Esophagus muscularis mucosa (tissue), 4 donors: ENCODE measurements at regions not wholly inside any gene's neighbourhood (a gene's known extent, or its start where the extent isn't known, plus 50 kb on each side); places are given as distances from the start of the nearest gene placed in this dataset.

Experiments
- DNase-seq: peaks from one replicate; pipeline ENCODE4 v3.0.0-alpha.2; 2017; ENCODE audit errors: extremely low spot score
- H3K27ac ChIP-seq, 4 donors: fragments of 200-600 bp; sonication (generic); replicated peaks in 1 of 4; 1 replicate in 3 of 4; 2 replicates in 1 of 4; pipeline ENCODE4 v1.5.1; 2016 to 2019; ENCODE audit warnings: mild to moderate bottlenecking in 1 of 4
- H3K27me3 ChIP-seq, 4 donors: fragments of 200-600 bp; sonication (generic); one replicate each; pipeline versions ENCODE4 v1.5.1 to v1.6.0; 2016 to 2019
- H3K36me3 ChIP-seq, 4 donors: fragments of 200-600 bp; sonication (generic); one replicate each; pipeline ENCODE4 v1.5.1; 2016 to 2019
- H3K4me1 ChIP-seq, 4 donors: fragments of 200-600 bp; sonication (generic); one replicate each; pipeline ENCODE4 v1.5.1; 2016 to 2019
- H3K4me3 ChIP-seq, 4 donors: fragments of 200-600 bp; sonication (generic); 1 replicate in 2 of 4; 2 replicates in 2 of 4; pipeline ENCODE4 v1.5.1; 2016 to 2019; ENCODE audit warnings: mild to moderate bottlenecking in 4 of 4, moderate library complexity in 1 of 4
- H3K9me3 ChIP-seq, 4 donors: fragments of 200-600 bp; sonication (generic); 1 replicate in 3 of 4; 2 replicates in 1 of 4; pipeline ENCODE4 v1.5.1; 2016 to 2019
- EP300 ChIP-seq: sonication (generic); formaldehyde crosslinking; IDR thresholded peaks from one replicate; pipeline ENCODE4 v1.6.1; 2017; ENCODE audit warnings: antibody characterized with exemption
- POLR2A ChIP-seq: fragments of 450-650 bp; IDR thresholded peaks from one replicate; pipeline ENCODE4 v1.6.1; 2017; ENCODE audit warnings: antibody characterized with exemption, moderate library complexity, mild to moderate bottlenecking, low read depth
- POLR2AphosphoS5 ChIP-seq, 2 donors: sonication (generic); formaldehyde crosslinking; IDR thresholded peaks; one replicate each; pipeline ENCODE4 v1.6.1; 2017; ENCODE audit warnings: antibody characterized with exemption in 2 of 2
- WGBS: methylation state at CpG from one replicate; pipeline ENCODE4 v1.1.5; 2018; 5-methylcytosine and 5-hydroxymethylcytosine counted together
- intact Hi-C: fragments of 100-400 bp; cut with DNase I; formaldehyde crosslinking; loops from one replicate; pipeline ENCODE4 v1.15.1; 2023
- TF ChIP-seq, protein P1 (sequence below), 3 experiments: fragments of 200-600 bp in 2 of 3; fragments of 450-650 bp in 1 of 3; sonication (generic) in 2 of 3; IDR thresholded peaks; one replicate each; pipeline ENCODE4 v1.5.1; 2017 to 2019; ENCODE audit warnings: antibody characterized with exemption in 3 of 3, mild to moderate bottlenecking in 2 of 3, moderate library complexity in 1 of 3

DNA sequence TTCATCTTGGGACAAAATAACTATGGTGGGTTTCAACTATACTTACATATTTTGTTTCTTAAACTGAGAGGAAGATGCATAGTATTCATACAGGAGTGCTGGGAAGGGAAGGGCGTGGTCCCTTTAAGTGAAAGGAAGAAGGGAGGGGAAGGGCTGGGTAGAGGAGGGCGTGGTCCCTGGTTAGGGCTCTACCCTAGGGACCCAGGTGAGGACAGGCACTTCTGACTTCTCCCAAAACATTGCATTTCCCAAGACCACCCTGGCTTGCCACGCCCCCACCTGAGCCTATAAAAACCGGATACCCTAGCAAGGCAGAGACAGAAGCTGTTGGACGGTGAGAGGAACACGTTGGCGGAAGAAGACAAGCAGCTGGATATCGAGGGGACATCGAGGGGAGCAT, 157.6 kb upstream of the PLXNA4 start:
- TF ChIP-seq EP300 = no peak
- TF ChIP-seq, protein P1, sequence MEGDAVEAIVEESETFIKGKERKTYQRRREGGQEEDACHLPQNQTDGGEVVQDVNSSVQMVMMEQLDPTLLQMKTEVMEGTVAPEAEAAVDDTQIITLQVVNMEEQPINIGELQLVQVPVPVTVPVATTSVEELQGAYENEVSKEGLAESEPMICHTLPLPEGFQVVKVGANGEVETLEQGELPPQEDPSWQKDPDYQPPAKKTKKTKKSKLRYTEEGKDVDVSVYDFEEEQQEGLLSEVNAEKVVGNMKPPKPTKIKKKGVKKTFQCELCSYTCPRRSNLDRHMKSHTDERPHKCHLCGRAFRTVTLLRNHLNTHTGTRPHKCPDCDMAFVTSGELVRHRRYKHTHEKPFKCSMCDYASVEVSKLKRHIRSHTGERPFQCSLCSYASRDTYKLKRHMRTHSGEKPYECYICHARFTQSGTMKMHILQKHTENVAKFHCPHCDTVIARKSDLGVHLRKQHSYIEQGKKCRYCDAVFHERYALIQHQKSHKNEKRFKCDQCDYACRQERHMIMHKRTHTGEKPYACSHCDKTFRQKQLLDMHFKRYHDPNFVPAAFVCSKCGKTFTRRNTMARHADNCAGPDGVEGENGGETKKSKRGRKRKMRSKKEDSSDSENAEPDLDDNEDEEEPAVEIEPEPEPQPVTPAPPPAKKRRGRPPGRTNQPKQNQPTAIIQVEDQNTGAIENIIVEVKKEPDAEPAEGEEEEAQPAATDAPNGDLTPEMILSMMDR (IDR thresholded peaks at IDR 0.05) = no peak
- TF ChIP-seq POLR2A = no peak
- TF ChIP-seq POLR2AphosphoS5 (IDR thresholded peaks at IDR 0.05) = no peak
- DNase-seq = no peak
- Histone ChIP-seq H3K27me3 (no peaks in the 10 kb centered on the region), H3K4me3 (no peak overlapping the region), H3K4me1 (peaks cover 0 to 14% (median 6%) of the 10 kb centered on the region in 4 donors), H3K9me3 (no peaks in the 10 kb centered on the region), H3K36me3 (no peaks in the 10 kb centered on the region), H3K27ac (no peak overlapping the region)
- 84% methylated on average over 9 of the region's 9 CpGs for WGBS
- intact Hi-C loops = no loop called here

DNA sequence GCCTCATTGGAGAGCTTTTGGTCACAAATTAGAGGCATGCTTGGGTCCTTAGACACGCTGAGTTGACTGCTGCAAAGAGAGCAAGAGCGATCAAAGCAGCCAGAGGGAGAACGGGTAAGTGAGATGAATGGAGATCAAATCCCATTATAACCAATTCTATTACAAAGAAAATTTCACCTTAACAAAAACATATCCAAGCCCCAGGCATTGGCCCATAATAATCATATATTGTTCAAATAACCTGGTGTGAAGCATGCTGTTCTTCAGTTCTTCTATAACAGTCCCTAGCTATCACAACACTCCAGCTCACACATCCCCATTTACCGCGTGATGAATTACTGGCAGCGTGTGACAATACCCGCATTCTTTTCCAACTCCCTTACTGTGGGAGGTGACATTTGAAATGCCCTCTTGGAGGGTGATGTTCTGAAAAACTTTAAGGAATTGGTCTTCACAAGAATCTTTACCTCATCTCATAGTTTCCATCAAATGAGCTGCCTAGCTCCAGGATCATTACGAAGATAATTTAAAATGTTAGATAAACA, 156.1 kb upstream of the PLXNA4 start:
- H3K27ac ChIP-seq = no peak overlapping the region
- intact Hi-C loops = no loop called here
- 80% methylated on average over 8 of the region's 8 CpGs for WGBS
- no peaks in the 10 kb centered on the region for H3K27me3 ChIP-seq
- no peaks in the 10 kb centered on the region for H3K9me3 ChIP-seq
- no peak for DNase-seq
- peaks cover 0 to 14% (median 6%) of the 10 kb centered on the region in 4 donors for H3K4me1 ChIP-seq
- no peaks in the 10 kb centered on the region for H3K36me3 ChIP-seq
- H3K4me3 ChIP-seq = no peak overlapping the region
- TF ChIP-seq, protein P1 (IDR thresholded peaks at IDR 0.05) = no peak
- no peak for TF ChIP-seq EP300
- TF ChIP-seq POLR2AphosphoS5 (IDR thresholded peaks at IDR 0.05) = no peak
- no peak for TF ChIP-seq POLR2A

DNA sequence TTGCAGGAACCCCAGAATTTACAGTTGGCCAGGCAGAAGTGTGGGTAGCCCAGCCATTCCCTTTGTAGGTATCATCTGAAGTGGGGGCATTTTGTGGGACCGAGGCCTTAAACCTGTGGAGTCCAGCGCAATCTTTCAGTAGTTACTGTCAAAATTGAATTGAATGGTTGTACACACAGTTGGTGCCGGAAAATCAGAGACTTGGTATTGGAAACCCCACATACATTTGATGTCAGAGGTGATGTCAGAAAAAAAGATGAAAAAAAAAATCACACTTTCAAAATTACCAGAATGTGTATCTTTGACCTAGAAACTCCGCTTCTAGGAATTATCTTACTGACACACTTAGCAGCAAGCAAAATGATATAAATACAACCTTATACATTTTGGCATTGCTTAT, 153.8 kb upstream of the PLXNA4 start:
- TF ChIP-seq EP300 = no peak
- TF ChIP-seq POLR2A = no peak
- TF ChIP-seq, protein P1 (IDR thresholded peaks at IDR 0.05) = no peak
- no peak for TF ChIP-seq POLR2AphosphoS5 (IDR thresholded peaks at IDR 0.05)
- Histone ChIP-seq H3K4me3 (no peak overlapping the region), H3K27ac (no peak overlapping the region), H3K4me1 (peaks cover 0 to 14% (median 6%) of the 10 kb centered on the region in 4 donors), H3K9me3 (no peaks in the 10 kb centered on the region), H3K27me3 (no peaks in the 10 kb centered on the region), H3K36me3 (no peaks in the 10 kb centered on the region)
- intact Hi-C loops = no loop called here
- DNase-seq = no peak
- 94% methylated on average over 4 of the region's 4 CpGs for WGBS

DNA sequence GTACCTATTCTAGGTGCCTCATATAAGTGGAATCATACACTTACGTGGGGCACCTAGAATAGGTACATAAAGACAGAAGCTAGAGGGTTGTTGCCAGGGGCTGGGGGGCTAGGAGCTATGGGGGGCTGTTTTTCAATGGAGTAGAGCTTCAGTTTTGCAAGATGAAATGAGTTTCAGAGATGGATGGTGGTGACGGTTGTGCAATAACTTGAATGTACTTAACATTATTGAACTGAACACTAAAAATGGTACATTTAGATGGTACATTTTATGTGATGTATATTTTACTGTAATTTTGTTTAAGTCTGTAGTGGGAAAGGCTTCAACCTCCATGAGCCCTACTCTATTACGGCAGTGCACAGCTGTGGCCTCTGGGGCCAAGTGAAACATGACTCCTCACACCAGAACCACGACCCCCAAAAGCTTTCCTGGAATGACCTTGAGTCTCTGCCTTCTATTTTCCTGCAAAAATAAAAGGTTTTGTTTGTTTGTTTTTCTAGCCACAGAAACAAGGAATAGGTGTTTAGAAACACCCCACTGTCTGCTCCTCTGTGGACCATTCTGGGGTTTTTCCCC, 147.3 kb upstream of the PLXNA4 start:
- no peaks in the 10 kb centered on the region for H3K27me3 ChIP-seq
- no peak for DNase-seq
- no peaks in the 10 kb centered on the region for H3K36me3 ChIP-seq
- TF ChIP-seq, protein P1 (IDR thresholded peaks at IDR 0.05) = no peak
- no peak for TF ChIP-seq POLR2AphosphoS5 (IDR thresholded peaks at IDR 0.05)
- no peak for TF ChIP-seq EP300
- TF ChIP-seq POLR2A = no peak
- 82% methylated on average over 4 of the region's 4 CpGs for WGBS
- no peak overlapping the region for H3K4me3 ChIP-seq
- intact Hi-C loops = no loop called here
- H3K27ac ChIP-seq = no peak overlapping the region
- no peaks in the 10 kb centered on the region for H3K4me1 ChIP-seq
- H3K9me3 ChIP-seq = no peaks in the 10 kb centered on the region

DNA sequence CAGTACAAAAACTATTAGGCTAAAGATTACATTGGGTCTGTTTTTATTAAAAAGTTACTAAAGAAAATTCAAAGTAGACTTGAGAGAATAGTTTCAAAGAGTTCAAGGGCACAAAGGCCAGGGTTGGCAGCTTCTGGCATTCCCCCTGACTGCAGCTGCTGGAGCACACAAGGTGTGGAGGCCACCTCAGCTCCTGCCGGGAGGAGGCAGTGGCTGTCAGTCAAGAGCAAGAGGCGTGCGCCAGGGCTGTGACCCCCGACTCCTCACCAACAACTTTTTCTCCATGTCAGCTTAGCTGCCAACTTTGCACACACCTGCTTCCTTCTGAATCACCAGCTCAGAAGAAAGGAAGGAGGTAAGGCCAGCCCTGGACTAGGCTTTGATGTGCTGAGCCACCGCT, 144.6 kb upstream of the PLXNA4 start:
- 86% methylated on average over 5 of the region's 5 CpGs for WGBS
- DNase-seq = no peak
- H3K27ac ChIP-seq = no peak overlapping the region
- H3K27me3 ChIP-seq = no peaks in the 10 kb centered on the region
- TF ChIP-seq EP300 (no peak), POLR2AphosphoS5 (IDR thresholded peaks at IDR 0.05) (no peak), POLR2A (no peak)
- TF ChIP-seq, protein P1 (IDR thresholded peaks at IDR 0.05) = no peak
- intact Hi-C loops = no loop called here
- H3K4me1 ChIP-seq = no peaks in the 10 kb centered on the region
- H3K36me3 ChIP-seq = no peaks in the 10 kb centered on the region
- no peaks in the 10 kb centered on the region for H3K9me3 ChIP-seq
- no peak overlapping the region for H3K4me3 ChIP-seq
